NT2/D1 (cell line): ENCODE measurements at regions not wholly inside any gene's neighbourhood (a gene's known extent, or its start where the extent isn't known, plus 50 kb on each side); places are given as distances from the start of the nearest gene placed in this dataset.

ENCODE experiments used
- DNase-seq: peaks from one replicate; pipeline ENCODE4 v3.0.0-alpha.2; 2011; ENCODE audit warnings: low read depth, low spot score
- H3K27me3 ChIP-seq: 2 replicates; pipeline ENCODE4 v1.6.0; 2011; ENCODE audit warnings: mild to moderate bottlenecking; ENCODE audit not compliant: insufficient read length, insufficient read depth
- H3K36me3 ChIP-seq: 2 replicates; pipeline ENCODE4 v1.6.1; 2011; ENCODE audit warnings: mild to moderate bottlenecking, low read length, mixed read lengths; ENCODE audit not compliant: insufficient read depth, insufficient read length
- H3K4me1 ChIP-seq: 2 replicates; pipeline ENCODE4 v1.5.1; 2011; ENCODE audit not compliant: insufficient read depth, insufficient read length
- H3K4me3 ChIP-seq: 2 replicates; pipeline ENCODE4 v1.5.1; 2011; ENCODE audit warnings: low read depth; ENCODE audit not compliant: insufficient read length
- H3K9ac ChIP-seq: 2 replicates; pipeline ENCODE4 v1.6.0; 2011; ENCODE audit warnings: low read depth; ENCODE audit not compliant: insufficient read length
- H3K9me3 ChIP-seq: 2 replicates; pipeline ENCODE4 v1.5.1; 2011; ENCODE audit warnings: mild to moderate bottlenecking, low read length; ENCODE audit not compliant: insufficient read depth
- SUZ12 ChIP-seq: IDR thresholded peaks from 2 replicates; pipeline ENCODE4 v1.6.1; 2011; ENCODE audit not compliant: insufficient read length, insufficient read depth; ENCODE audit errors: extremely low read depth
- YY1 ChIP-seq: IDR thresholded peaks from 2 replicates; pipeline ENCODE4 v1.6.1; 2011; ENCODE audit not compliant: insufficient read length, insufficient read depth
- ZNF274 ChIP-seq: IDR thresholded peaks from 2 replicates; pipeline ENCODE4 v1.6.1; 2011; ENCODE audit warnings: mild to moderate bottlenecking, low read depth, low read length

DNA sequence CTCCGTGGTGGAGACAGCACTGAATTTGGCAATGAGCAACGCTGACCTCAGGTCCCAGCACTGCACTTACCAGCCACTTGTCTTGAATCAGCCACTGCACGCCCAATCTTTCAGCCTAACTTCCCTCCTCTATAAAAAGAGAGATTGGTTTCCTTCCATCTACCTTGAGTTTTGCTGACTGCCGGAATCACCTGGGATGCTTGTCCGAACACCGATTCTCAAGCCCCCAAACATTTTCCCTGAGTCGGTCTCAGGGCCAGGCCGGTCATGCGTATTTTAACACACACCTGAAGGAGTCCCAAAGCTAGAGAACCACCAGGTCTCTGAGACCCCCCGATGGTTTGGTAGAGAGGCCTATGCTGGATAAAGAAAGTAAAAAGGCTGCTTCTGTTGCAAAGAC, 131.5 kb downstream of the SPATA19 start:
- TF ChIP-seq YY1, result no peak
- TF ChIP-seq ZNF274, result no peak
- TF ChIP-seq SUZ12, result no peak
- no peaks in the 10 kb centered on the region for H3K27me3 ChIP-seq

DNA sequence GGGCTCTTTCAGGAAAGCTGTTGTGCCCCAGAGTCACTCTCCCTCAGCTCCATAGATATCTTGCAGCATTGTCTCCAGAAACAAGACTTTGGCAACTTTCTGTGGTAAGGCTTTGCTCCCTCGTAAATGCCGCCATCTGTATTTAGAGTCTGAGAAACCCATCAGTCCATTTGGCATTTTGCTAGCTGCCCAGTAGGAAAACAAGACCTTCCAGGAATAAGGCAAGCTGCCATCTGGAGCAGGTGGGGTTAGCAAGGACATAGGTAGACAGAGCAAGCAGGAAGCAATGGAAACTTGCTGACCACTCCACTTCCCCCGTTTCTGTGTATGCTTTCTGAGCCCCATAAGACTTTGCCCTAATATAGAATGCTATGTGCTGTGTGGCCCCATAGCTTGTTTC, 131.9 kb downstream of the SPATA19 start:
- H3K36me3 ChIP-seq, result no peaks in the 10 kb centered on the region
- no peak overlapping the region for H3K9ac ChIP-seq
- no peak overlapping the region for H3K4me3 ChIP-seq
- TF ChIP-seq SUZ12 (no peak), ZNF274 (no peak), YY1 (no peak)
- no peaks in the 10 kb centered on the region for H3K9me3 ChIP-seq
- no peaks in the 10 kb centered on the region for H3K27me3 ChIP-seq
- peaks cover 2% of the 10 kb centered on the region for H3K4me1 ChIP-seq
- no peak for DNase-seq

More for the DNA sequence above, 131.5 kb downstream of the SPATA19 start:
- Histone ChIP-seq H3K36me3 (no peaks in the 10 kb centered on the region), H3K4me3 (no peak overlapping the region), H3K9me3 (no peaks in the 10 kb centered on the region), H3K9ac (no peak overlapping the region), H3K4me1 (peaks cover 2% of the 10 kb centered on the region)
- DNase-seq, result no peak

DNA sequence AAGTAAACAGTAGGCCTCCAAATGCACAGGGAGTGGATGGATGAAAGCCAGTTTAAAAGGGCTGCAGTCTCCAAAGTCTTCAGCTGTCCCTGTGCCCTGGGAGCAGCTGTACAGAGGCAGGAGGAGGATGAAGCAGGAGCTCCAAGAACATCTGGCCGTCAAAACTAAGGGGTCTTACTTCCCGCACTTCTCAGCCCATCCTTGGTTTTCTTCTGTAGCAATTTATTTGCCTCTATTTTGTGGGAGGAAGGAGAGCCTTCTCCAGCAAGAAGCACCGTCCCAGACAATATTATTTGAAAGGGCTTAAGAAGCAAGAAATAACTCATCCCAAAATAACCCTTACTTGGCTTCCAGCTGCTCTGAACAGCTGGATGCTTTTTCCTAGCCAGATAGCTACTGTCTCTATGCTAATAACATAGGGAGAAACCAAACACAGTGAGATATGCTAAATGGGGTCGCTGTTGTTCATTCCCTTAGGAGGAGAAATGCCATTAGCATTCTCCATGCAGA, 133.2 kb downstream of the SPATA19 start:
- peak; percentile 16 for DNase-seq
- TF ChIP-seq YY1 (no peak), SUZ12 (no peak), ZNF274 (no peak)
- Histone ChIP-seq H3K4me1 (peaks cover 2% of the 10 kb centered on the region), H3K27me3 (no peaks in the 10 kb centered on the region), H3K9ac (no peak overlapping the region), H3K4me3 (no peak overlapping the region), H3K9me3 (no peaks in the 10 kb centered on the region; the same call in 1 of the 2 replicates), H3K36me3 (no peaks in the 10 kb centered on the region)

DNA sequence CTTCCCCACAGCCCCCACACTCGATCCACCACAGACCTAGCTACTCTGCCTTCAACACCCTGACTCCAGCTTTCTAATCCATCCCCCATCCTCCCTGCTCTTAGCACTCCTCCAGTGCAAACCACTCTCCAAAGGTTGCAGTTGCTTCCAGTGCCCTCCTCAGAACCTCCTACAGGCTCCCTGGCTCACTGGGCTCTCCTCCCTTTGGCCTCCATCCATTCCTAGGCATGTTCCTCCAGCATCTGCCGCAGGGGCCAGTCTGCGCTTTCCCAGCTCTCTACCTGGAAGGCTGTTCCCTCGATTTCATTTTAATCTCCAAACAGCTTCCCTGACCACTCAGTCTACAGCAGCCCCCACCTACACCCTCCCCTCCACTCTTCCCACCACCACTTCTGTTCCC, 133.8 kb downstream of the SPATA19 start:
- H3K9me3 ChIP-seq, result no peaks in the 10 kb centered on the region; the same call in 1 of the 2 replicates
- H3K36me3 ChIP-seq, result no peaks in the 10 kb centered on the region
- H3K9ac ChIP-seq, result no peak overlapping the region
- DNase-seq, result no peak
- H3K27me3 ChIP-seq, result no peaks in the 10 kb centered on the region
- TF ChIP-seq YY1, result no peak
- TF ChIP-seq SUZ12, result no peak
- no peak for TF ChIP-seq ZNF274
- H3K4me1 ChIP-seq, result peaks cover 2% of the 10 kb centered on the region
- H3K4me3 ChIP-seq, result no peak overlapping the region

DNA sequence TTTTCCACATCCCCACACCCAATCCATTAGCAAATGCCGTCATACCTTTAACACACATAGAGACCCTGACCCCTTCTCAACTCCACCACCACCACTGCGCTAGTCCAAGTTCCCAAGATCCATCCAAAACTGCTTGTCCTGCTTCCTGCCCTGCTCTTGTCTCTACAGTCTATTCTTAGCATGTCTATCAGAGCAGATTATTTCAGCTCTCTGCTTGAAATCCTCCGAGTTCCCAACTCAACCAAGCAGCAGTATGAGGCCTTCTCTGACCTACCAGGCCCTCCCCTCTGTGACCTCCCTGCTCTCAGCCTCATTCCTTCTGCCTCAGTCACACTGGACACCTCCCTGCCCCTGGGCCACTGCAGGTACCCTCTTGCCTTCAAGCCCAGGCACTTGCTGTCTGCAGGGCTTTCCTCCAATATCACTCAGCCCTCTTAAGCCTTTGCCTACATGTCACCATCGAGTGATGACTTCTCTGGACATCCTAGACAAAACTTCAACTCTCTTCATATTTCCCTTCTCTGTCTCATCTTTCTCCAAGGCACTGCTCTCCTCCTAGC, 134.6 kb downstream of the SPATA19 start:
- Histone ChIP-seq H3K9me3 (no peaks in the 10 kb centered on the region; the same call in 1 of the 2 replicates), H3K4me1 (peaks cover 2% of the 10 kb centered on the region), H3K36me3 (no peaks in the 10 kb centered on the region), H3K9ac (no peak overlapping the region), H3K27me3 (no peaks in the 10 kb centered on the region), H3K4me3 (no peak overlapping the region)
- TF ChIP-seq YY1, result no peak
- no peak for DNase-seq

DNA sequence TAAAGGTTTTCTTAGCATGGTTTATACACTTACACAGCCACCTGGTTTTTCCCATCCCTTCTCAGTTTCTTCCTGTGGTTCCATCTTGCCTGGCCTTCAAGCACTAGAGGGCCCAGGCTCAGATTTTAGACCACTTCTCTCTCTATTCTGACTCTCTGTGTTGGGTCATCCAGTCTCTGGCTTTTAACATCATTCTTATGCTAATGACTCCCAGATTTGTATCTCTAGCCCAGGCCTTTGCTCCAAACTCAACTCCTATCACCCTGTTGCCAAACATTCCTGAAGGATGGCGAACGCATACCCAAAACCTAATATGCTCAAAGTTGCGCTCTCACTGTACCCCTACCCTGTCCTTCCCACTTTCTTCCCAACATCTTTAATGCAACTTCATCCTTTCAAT, 135.1 kb downstream of the SPATA19 start:
- Histone ChIP-seq H3K36me3 (no peaks in the 10 kb centered on the region), H3K4me3 (no peak overlapping the region), H3K27me3 (no peaks in the 10 kb centered on the region), H3K9me3 (no peaks in the 10 kb centered on the region; the same call in 1 of the 2 replicates), H3K4me1 (peaks cover 3% of the 10 kb centered on the region), H3K9ac (no peak overlapping the region)
- no peak for TF ChIP-seq SUZ12
- no peak for TF ChIP-seq YY1
- no peak for TF ChIP-seq ZNF274
- peak; percentile 36 for DNase-seq

DNA sequence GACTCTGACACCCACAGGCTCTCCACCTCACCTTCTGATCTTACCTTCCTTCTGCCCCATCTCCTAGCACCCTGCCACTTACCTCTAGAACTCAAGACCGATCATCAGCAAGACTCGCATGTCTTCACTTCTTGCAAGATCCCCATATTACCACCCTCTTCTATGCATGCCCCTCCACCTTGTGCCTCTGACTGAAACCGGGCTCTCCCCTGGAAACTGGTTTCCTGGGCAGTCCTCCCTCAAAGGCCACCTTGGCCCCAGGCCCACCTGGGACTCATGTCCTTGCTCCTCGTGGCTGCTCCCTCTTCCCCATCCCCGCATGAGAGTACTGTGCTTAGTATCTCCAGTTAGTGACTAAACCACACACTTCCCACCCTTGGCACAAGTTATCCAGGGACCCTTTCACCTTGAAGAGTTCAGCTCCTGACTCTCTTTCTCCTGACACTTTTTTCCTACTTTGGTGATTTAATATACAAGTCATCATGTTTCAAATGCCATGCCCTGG, 136.7 kb downstream of the SPATA19 start:
- Histone ChIP-seq H3K4me1 (peaks cover 4% of the 10 kb centered on the region), H3K9ac (no peak overlapping the region), H3K4me3 (no peak overlapping the region), H3K27me3 (no peaks in the 10 kb centered on the region), H3K9me3 (no peaks in the 10 kb centered on the region; the same call in 1 of the 2 replicates), H3K36me3 (no peaks in the 10 kb centered on the region)
- DNase-seq, result no peak
- TF ChIP-seq SUZ12 (no peak), ZNF274 (no peak), YY1 (no peak)
